ENCODE measurements at regions not wholly inside any gene's neighbourhood (a gene's known extent, or its start where the extent isn't known, plus 50 kb on each side); places are given as distances from the start of the nearest gene placed in this dataset.
A peak's percentile ranks its signal among the peaks of the same experiment; 100 is the strongest.

GRCh38 chr2:144894612-144895599, 375.0 kb upstream of the ZEB2 start:
- TF ChIP-seq EZH2 (IDR thresholded peaks at IDR 0.05; ENCODE audit: borderline replicate concordance, low read depth, low read length, poor library complexity, severe bottlenecking), result no peak
- TF ChIP-seq CTCF (conservative IDR thresholded peaks at IDR 0.05; ENCODE audit: low read depth, low read length), result no peak
- Histone ChIP-seq H3K9me3 (ENCODE audit: low read depth, low read length, poor library complexity, severe bottlenecking) (no peaks in the 10 kb centered on the region), H3K4me1 (ENCODE audit: insufficient read depth, low read length, poor library complexity, severe bottlenecking) (peaks cover 7% of the 10 kb centered on the region), H3K36me3 (ENCODE audit: insufficient read depth, low read length, poor library complexity, severe bottlenecking) (no peaks in the 10 kb centered on the region), H3K27ac (ENCODE audit: low read depth, low read length, poor library complexity, severe bottlenecking) (no peak overlapping the region), H3K4me3 (ENCODE audit: low read depth, low read length, poor library complexity, severe bottlenecking) (no peak overlapping the region), H3K27me3 (replicated peaks; ENCODE audit: insufficient read depth, low read depth, low read length, poor library complexity) (no peaks in the 10 kb centered on the region)
- intact Hi-C loops (cut with micrococcal nuclease; ENCODE audit: unreplicated experiment), result no loop called here
- CTCF ChIA-PET, result no interaction called here
- no peak for DNase-seq (ENCODE audit: low spot score)
- BruUV-seq (replicated peaks), result no TSS peak
- POLR2A ChIA-PET (ENCODE audit: low non-redundant PET), result no interaction called here

- no peaks in the 10 kb centered on the region for H3K27me3 ChIP-seq (replicated peaks; ENCODE audit: insufficient read depth, low read depth, low read length, poor library complexity)
- H3K4me1 ChIP-seq (ENCODE audit: insufficient read depth, low read length, poor library complexity, severe bottlenecking), result peaks cover 7% of the 10 kb centered on the region
- no peaks in the 10 kb centered on the region for H3K36me3 ChIP-seq (ENCODE audit: insufficient read depth, low read length, poor library complexity, severe bottlenecking)
- no peak overlapping the region for H3K27ac ChIP-seq (ENCODE audit: low read depth, low read length, poor library complexity, severe bottlenecking)
- BruUV-seq (replicated peaks), result no TSS peak
- no peaks in the 10 kb centered on the region for H3K9me3 ChIP-seq (ENCODE audit: low read depth, low read length, poor library complexity, severe bottlenecking)
- TF ChIP-seq CTCF (conservative IDR thresholded peaks at IDR 0.05; ENCODE audit: low read depth, low read length) (no peak), EZH2 (IDR thresholded peaks at IDR 0.05; ENCODE audit: borderline replicate concordance, low read depth, low read length, poor library complexity, severe bottlenecking) (no peak)
- no peak overlapping the region for H3K4me3 ChIP-seq (ENCODE audit: low read depth, low read length, poor library complexity, severe bottlenecking)
- no peak for DNase-seq (ENCODE audit: low spot score)
- intact Hi-C loops (cut with micrococcal nuclease; ENCODE audit: unreplicated experiment), result no loop called here
- ChIA-PET CTCF (no interaction called here), POLR2A (ENCODE audit: low non-redundant PET) (interaction anchor here (0.5 to 0.6 kb wide), 2 partner anchors 182 to 337 kb away, joined by 3 read pairs; no protein-coding TSS in a partner anchor)
Measured at GRCh38 chr2:144893464-144893863, 373.5 kb upstream of the ZEB2 start.

GRCh38 chr2:144890828-144891227, 370.9 kb upstream of the ZEB2 start:
- ChIA-PET CTCF (interaction anchor here (0.6 kb wide), 1 partner anchor 528 kb away, joined by 4 read pairs; no protein-coding TSS in a partner anchor), POLR2A (ENCODE audit: low non-redundant PET) (interaction anchor here (0.6 kb wide), 1 partner anchor 943 kb away, joined by 3 read pairs; no protein-coding TSS in a partner anchor)
- TF ChIP-seq CTCF (conservative IDR thresholded peaks at IDR 0.05; ENCODE audit: low read depth, low read length) (peak; percentile 61), EZH2 (IDR thresholded peaks at IDR 0.05; ENCODE audit: borderline replicate concordance, low read depth, low read length, poor library complexity, severe bottlenecking) (no peak)
- no peaks in the 10 kb centered on the region for H3K36me3 ChIP-seq (ENCODE audit: insufficient read depth, low read length, poor library complexity, severe bottlenecking)
- intact Hi-C loops (cut with micrococcal nuclease; ENCODE audit: unreplicated experiment), result no loop called here
- no peaks in the 10 kb centered on the region for H3K9me3 ChIP-seq (ENCODE audit: low read depth, low read length, poor library complexity, severe bottlenecking)
- peak; percentile 91 for DNase-seq (ENCODE audit: low spot score)
- no peaks in the 10 kb centered on the region for H3K27me3 ChIP-seq (replicated peaks; ENCODE audit: insufficient read depth, low read depth, low read length, poor library complexity)
- BruUV-seq (replicated peaks), result no TSS peak
- H3K4me3 ChIP-seq (ENCODE audit: low read depth, low read length, poor library complexity, severe bottlenecking), result no peak overlapping the region
- peak overlapping the region; percentile 53 for H3K27ac ChIP-seq (ENCODE audit: low read depth, low read length, poor library complexity, severe bottlenecking)
- peaks cover 7% of the 10 kb centered on the region for H3K4me1 ChIP-seq (ENCODE audit: insufficient read depth, low read length, poor library complexity, severe bottlenecking)
